GM12865 (cell line): ENCODE measurements at regions not wholly inside any gene's neighbourhood (a gene's known extent, or its start where the extent isn't known, plus 50 kb on each side); places are given as distances from the start of the nearest gene placed in this dataset.
"Not testable (repeated sequence)": the region's sequence is repeated elsewhere in the genome, so short reads cannot be mapped to it uniquely, and the experiment has no call there.

Experiments used
- DNase-seq: peaks from one replicate; pipeline ENCODE4 v3.0.0; 2010; ENCODE audit warnings: low read depth
- H3K4me3 ChIP-seq: 2 replicates; pipeline ENCODE4 v1.5.1; 2011; ENCODE audit warnings: mild to moderate bottlenecking, low read depth, low read length, control low read depth
- CTCF ChIP-seq: IDR thresholded peaks from 2 replicates; pipeline ENCODE4 v1.5.1; 2011; ENCODE audit warnings: low read length, control low read depth, low read depth, inconsistent platforms; ENCODE audit not compliant: insufficient read depth; ENCODE audit errors: missing control alignments

GRCh38 chr2:224173210-224173609 is 134.1 kb upstream of the SERPINE2 start:
- no peak overlapping the region for H3K4me3 ChIP-seq
- no peak for TF ChIP-seq CTCF
- DNase-seq, result no peak

GRCh38 chr2:224171226-224171625 is 132.1 kb upstream of the SERPINE2 start:
- H3K4me3 ChIP-seq, result no peak overlapping the region
- DNase-seq, result no peak
- TF ChIP-seq CTCF, result no peak

GRCh38 chr2:224169847-224170246 is 130.8 kb upstream of the SERPINE2 start:
- DNase-seq, result no peak
- no peak overlapping the region for H3K4me3 ChIP-seq
- TF ChIP-seq CTCF, result no peak

- not testable (repeated sequence) for DNase-seq, H3K4me3 ChIP-seq
These were observed 128.7 kb upstream of the SERPINE2 start for GRCh38 chr2:224167781-224168180.

- no peak for TF ChIP-seq CTCF
- H3K4me3 ChIP-seq, result no peak overlapping the region
- no peak for DNase-seq
These were observed 127.6 kb upstream of the SERPINE2 start for GRCh38 chr2:224166654-224167053.

GRCh38 chr2:224165901-224166319 is 126.8 kb upstream of the SERPINE2 start:
- no peak overlapping the region for H3K4me3 ChIP-seq
- DNase-seq, result no peak
- TF ChIP-seq CTCF, result no peak

- TF ChIP-seq CTCF, result no peak
- no peak overlapping the region for H3K4me3 ChIP-seq
- DNase-seq, result no peak
These were observed 124.7 kb upstream of the SERPINE2 start for GRCh38 chr2:224163566-224164307.
